HCT116 (cell line): ENCODE measurements at regions not wholly inside any gene's neighbourhood (a gene's known extent, or its start where the extent isn't known, plus 50 kb on each side); places are given as distances from the start of the nearest gene placed in this dataset.

Experiments used
- ATAC-seq: fragments of 200-7000 bp; cut with Tn5 transposase; 2 replicates; pipeline ENCODE4 v1.9.1; 2020; ENCODE audit warnings: mild to moderate bottlenecking, moderate library complexity
- BruUV-seq: library from RNA; stranded (reverse); fragments of 400-500 nt; replicated peaks from 2 replicates; lab custom pipeline; 2021; lab: Mats Ljungman, UMichigan
- CTCF ChIA-PET: fragments of 300-600 bp; sonication (Branson Sonifier 250); formaldehyde crosslinking; loops from one replicate; lab custom pipeline; 2021; ENCODE audit warnings: antibody characterized with exemption; lab: Charles Lee
- POLR2A ChIA-PET: fragments of 300-600, 350-600 bp; sonication (Branson Sonifier 250); formaldehyde crosslinking; loops from one replicate; lab custom pipeline; 2021; ENCODE audit warnings: antibody characterized with exemption; lab: Charles Lee
- RAD21 ChIA-PET, 2 experiments: fragments of 300-600 bp; sonication (Branson Sonifier 250); formaldehyde crosslinking; loops; one replicate each; lab custom pipeline; 2023; ENCODE audit warnings: low total read pairs in 2 of 2; ENCODE audit not compliant: uncharacterized antibody in 2 of 2, unreplicated experiment in 2 of 2, low non-redundant PET in 1 of 2; lab: Charles Lee
- DNase-seq: peaks from one replicate; pipeline ENCODE4 v3.0.0-alpha.2; 2010; ENCODE audit warnings: low read depth, low spot score
- H2AFZ ChIP-seq: fragments of 200-600 bp; shearing (Covaris generic), sonication (generic); 2 replicates; pipeline ENCODE4 v1.6.1; 2017; ENCODE audit warnings: low read depth, mixed run types, mixed read lengths, antibody characterized with exemption, low read length; ENCODE audit not compliant: poor library complexity, severe bottlenecking
- H3K27ac ChIP-seq: 2 replicates; pipeline ENCODE4 v1.5.1; 2012; ENCODE audit warnings: low read depth, low read length
- H3K27me3 ChIP-seq: fragments of 200-600 bp; sonication (generic); 2 replicates; pipeline ENCODE4 v1.6.1; 2016; ENCODE audit warnings: mixed run types, low read length, mixed read lengths; ENCODE audit not compliant: insufficient read depth
- H3K36me3 ChIP-seq, 2 experiments: fragments of 200-500 bp in 1 of 2; fragments of 200-600 bp in 1 of 2; sonication (Bioruptor generic) in 1 of 2; sonication (generic) in 1 of 2; 2 replicates each; pipeline versions ENCODE4 v1.5.1 to v1.6.1; 2014 to 2016; ENCODE audit warnings: low read length in 2 of 2, inconsistent platforms in 1 of 2, mixed read lengths in 1 of 2, mixed run types in 1 of 2; ENCODE audit not compliant: insufficient read depth in 2 of 2, control insufficient read depth in 1 of 2
- H3K4me1 ChIP-seq, 2 experiments: fragments of 200-600 bp in 1 of 2; sonication (generic) in 1 of 2; 2 replicates each; pipeline versions ENCODE4 v1.5.1 to v1.6.1; 2012 to 2017; ENCODE audit warnings: low read length in 2 of 2, inconsistent platforms in 1 of 2, mild to moderate bottlenecking in 1 of 2, mixed read lengths in 1 of 2, mixed run types in 1 of 2, moderate library complexity in 1 of 2; ENCODE audit not compliant: insufficient read depth in 2 of 2, control insufficient read depth in 1 of 2
- H3K4me2 ChIP-seq: fragments of 200-600 bp; sonication (generic); 2 replicates; pipeline ENCODE4 v1.6.1; 2017; ENCODE audit warnings: mixed run types, low read length, mixed read lengths
- H3K4me3 ChIP-seq, 2 experiments: fragments of 200-600 bp in 1 of 2; sonication (generic) in 1 of 2; replicated peaks in 1 of 2; 2 replicates each; pipeline ENCODE4 v1.5.1; 2011 to 2016; ENCODE audit warnings: low read length in 2 of 2, control low read depth in 1 of 2, low read depth in 1 of 2, mild to moderate bottlenecking in 1 of 2, mixed read lengths in 1 of 2, mixed run types in 1 of 2
- H3K79me2 ChIP-seq: fragments of 200-600 bp; sonication (generic); 2 replicates; pipeline ENCODE4 v1.6.1; 2017; ENCODE audit warnings: mild to moderate bottlenecking, mixed run types, low read length, moderate library complexity, mixed read lengths; ENCODE audit not compliant: insufficient read depth
- H3K9ac ChIP-seq: fragments of 200-600 bp; sonication (generic); 2 replicates; pipeline ENCODE4 v1.6.1; 2016; ENCODE audit warnings: low read length, mixed read lengths
- H3K9me2 ChIP-seq: fragments of 200-600 bp; sonication (generic), shearing (Covaris generic); 2 replicates; pipeline ENCODE4 v1.6.1; 2017; ENCODE audit warnings: mixed run types, mild to moderate bottlenecking, moderate library complexity; ENCODE audit not compliant: insufficient read depth
- H3K9me3 ChIP-seq, 2 experiments: fragments of 200-500 bp in 1 of 2; fragments of 200-600 bp in 1 of 2; sonication (Bioruptor generic) in 1 of 2; sonication (generic) in 1 of 2; 2 replicates each; pipeline ENCODE4 v1.6.1; 2014 to 2017; ENCODE audit warnings: low read length in 2 of 2, mixed read lengths in 2 of 2, inconsistent platforms in 1 of 2, low read depth in 1 of 2, mild to moderate bottlenecking in 1 of 2, mixed run types in 1 of 2, moderate library complexity in 1 of 2; ENCODE audit not compliant: control insufficient read depth in 1 of 2, insufficient read depth in 1 of 2
- H4K20me1 ChIP-seq: fragments of 200-600 bp; sonication (generic), shearing (Covaris generic); 2 replicates; pipeline ENCODE4 v1.6.1; 2017; ENCODE audit warnings: mixed run types, mild to moderate bottlenecking, moderate library complexity; ENCODE audit not compliant: insufficient read depth
- CBX3 ChIP-seq: IDR thresholded peaks from 2 replicates; pipeline ENCODE4 v1.6.1; 2012; ENCODE audit warnings: low read depth
- EZH2 ChIP-seq: fragments of 200-600 bp; sonication (generic); IDR thresholded peaks from 2 replicates; pipeline ENCODE4 v1.6.1; 2017; ENCODE audit warnings: antibody characterized with exemption, mixed run types
- EZH2phosphoT487 ChIP-seq: fragments of 200-600 bp; IDR thresholded peaks from 2 replicates; pipeline ENCODE4 v1.6.1; 2018; ENCODE audit warnings: antibody characterized with exemption, borderline replicate concordance
- JUND ChIP-seq: IDR thresholded peaks from 2 replicates; pipeline ENCODE4 v1.6.1; 2012
- SIN3A ChIP-seq: IDR thresholded peaks from 2 replicates; pipeline ENCODE4 v1.6.1; 2012; ENCODE audit warnings: low read depth
- SP1 ChIP-seq: IDR thresholded peaks from 2 replicates; pipeline ENCODE4 v1.6.1; 2012; ENCODE audit warnings: low read depth
- SRF ChIP-seq: IDR thresholded peaks from 2 replicates; pipeline ENCODE4 v1.6.1; 2012; ENCODE audit warnings: low read depth
- TCF7L2 ChIP-seq: IDR thresholded peaks from 2 replicates; pipeline ENCODE4 v1.7.0; 2011; ENCODE audit warnings: borderline replicate concordance, inconsistent platforms; ENCODE audit not compliant: insufficient read depth, insufficient read length; ENCODE audit errors: extremely low read depth
- YY1 ChIP-seq: IDR thresholded peaks from 2 replicates; pipeline ENCODE4 v1.6.1; 2011; ENCODE audit warnings: low read length, low read depth, moderate library complexity, mild to moderate bottlenecking; ENCODE audit not compliant: insufficient replicate concordance; ENCODE audit errors: extremely low read depth
- intact Hi-C: fragments of 100-400 bp; cut with micrococcal nuclease; formaldehyde crosslinking; loops from 2 replicates; pipeline ENCODE4 v1.10.0; 2022
- TF ChIP-seq, protein P1 (sequence below): IDR thresholded peaks from 2 replicates; pipeline ENCODE4 v1.6.1; 2011; ENCODE audit warnings: mild to moderate bottlenecking, low read length, moderate library complexity; ENCODE audit not compliant: insufficient replicate concordance; ENCODE audit errors: extremely low read depth
- TF ChIP-seq, protein P2 (sequence below): IDR thresholded peaks from 2 replicates; pipeline ENCODE4 v1.6.1; 2012
- TF ChIP-seq, protein P3 (sequence below): IDR thresholded peaks from 2 replicates; pipeline ENCODE4 v1.6.1; 2012
- TF ChIP-seq, protein P4 (sequence below): IDR thresholded peaks from 2 replicates; pipeline ENCODE4 v1.6.1; 2012; ENCODE audit warnings: low read depth

DNA sequence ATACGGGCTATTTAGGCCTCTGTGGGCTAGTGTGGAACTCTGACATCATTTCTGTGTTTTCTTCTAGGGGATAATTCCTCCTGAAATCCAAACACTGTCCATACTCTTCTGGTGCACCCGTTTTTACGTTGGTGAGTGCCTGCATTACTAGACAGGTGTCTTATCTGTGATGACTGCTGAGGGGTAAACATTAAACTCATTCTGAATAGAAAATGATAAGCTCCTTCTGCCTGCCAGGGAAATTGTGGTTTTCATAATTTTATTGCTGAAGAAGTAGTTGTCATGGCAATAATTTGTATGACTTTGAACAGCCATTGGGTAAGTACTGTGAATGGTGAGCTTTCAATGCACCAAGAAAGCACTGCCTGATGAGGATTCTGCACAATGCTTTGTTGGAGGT is 705.6 kb downstream of the UTRN start:
- CTCF ChIA-PET, result no interaction called here

More for the DNA sequence above, 705.6 kb downstream of the UTRN start:
- POLR2A ChIA-PET, result no interaction called here
- H4K20me1 ChIP-seq, result no peaks in the 10 kb centered on the region
- TF ChIP-seq SP1 (no peak), JUND (no peak), CBX3 (no peak), SRF (no peak), EZH2 (no peak), YY1 (no peak), TCF7L2 (no peak), EZH2phosphoT487 (no peak), SIN3A (no peak)
- TF ChIP-seq, protein P1, sequence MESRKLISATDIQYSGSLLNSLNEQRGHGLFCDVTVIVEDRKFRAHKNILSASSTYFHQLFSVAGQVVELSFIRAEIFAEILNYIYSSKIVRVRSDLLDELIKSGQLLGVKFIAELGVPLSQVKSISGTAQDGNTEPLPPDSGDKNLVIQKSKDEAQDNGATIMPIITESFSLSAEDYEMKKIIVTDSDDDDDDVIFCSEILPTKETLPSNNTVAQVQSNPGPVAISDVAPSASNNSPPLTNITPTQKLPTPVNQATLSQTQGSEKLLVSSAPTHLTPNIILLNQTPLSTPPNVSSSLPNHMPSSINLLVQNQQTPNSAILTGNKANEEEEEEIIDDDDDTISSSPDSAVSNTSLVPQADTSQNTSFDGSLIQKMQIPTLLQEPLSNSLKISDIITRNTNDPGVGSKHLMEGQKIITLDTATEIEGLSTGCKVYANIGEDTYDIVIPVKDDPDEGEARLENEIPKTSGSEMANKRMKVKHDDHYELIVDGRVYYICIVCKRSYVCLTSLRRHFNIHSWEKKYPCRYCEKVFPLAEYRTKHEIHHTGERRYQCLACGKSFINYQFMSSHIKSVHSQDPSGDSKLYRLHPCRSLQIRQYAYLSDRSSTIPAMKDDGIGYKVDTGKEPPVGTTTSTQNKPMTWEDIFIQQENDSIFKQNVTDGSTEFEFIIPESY, result no peak
- TF ChIP-seq, protein P2, sequence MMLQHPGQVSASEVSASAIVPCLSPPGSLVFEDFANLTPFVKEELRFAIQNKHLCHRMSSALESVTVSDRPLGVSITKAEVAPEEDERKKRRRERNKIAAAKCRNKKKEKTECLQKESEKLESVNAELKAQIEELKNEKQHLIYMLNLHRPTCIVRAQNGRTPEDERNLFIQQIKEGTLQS, result no peak
- TF ChIP-seq, protein P3, sequence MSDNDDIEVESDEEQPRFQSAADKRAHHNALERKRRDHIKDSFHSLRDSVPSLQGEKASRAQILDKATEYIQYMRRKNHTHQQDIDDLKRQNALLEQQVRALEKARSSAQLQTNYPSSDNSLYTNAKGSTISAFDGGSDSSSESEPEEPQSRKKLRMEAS, result no peak
- TF ChIP-seq, protein P4, sequence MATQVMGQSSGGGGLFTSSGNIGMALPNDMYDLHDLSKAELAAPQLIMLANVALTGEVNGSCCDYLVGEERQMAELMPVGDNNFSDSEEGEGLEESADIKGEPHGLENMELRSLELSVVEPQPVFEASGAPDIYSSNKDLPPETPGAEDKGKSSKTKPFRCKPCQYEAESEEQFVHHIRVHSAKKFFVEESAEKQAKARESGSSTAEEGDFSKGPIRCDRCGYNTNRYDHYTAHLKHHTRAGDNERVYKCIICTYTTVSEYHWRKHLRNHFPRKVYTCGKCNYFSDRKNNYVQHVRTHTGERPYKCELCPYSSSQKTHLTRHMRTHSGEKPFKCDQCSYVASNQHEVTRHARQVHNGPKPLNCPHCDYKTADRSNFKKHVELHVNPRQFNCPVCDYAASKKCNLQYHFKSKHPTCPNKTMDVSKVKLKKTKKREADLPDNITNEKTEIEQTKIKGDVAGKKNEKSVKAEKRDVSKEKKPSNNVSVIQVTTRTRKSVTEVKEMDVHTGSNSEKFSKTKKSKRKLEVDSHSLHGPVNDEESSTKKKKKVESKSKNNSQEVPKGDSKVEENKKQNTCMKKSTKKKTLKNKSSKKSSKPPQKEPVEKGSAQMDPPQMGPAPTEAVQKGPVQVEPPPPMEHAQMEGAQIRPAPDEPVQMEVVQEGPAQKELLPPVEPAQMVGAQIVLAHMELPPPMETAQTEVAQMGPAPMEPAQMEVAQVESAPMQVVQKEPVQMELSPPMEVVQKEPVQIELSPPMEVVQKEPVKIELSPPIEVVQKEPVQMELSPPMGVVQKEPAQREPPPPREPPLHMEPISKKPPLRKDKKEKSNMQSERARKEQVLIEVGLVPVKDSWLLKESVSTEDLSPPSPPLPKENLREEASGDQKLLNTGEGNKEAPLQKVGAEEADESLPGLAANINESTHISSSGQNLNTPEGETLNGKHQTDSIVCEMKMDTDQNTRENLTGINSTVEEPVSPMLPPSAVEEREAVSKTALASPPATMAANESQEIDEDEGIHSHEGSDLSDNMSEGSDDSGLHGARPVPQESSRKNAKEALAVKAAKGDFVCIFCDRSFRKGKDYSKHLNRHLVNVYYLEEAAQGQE, result no peak
- TF ChIP-seq, all 23 proteins: peak for 0
- H2AFZ ChIP-seq, result no peak overlapping the region
- H3K4me1 ChIP-seq, result peaks cover 0 to 6% of the 10 kb centered on the region in 2 experiments; a peak in 1 of 4 replicates
- no peak overlapping the region for H3K4me3 ChIP-seq
- no peaks in the 10 kb centered on the region for H3K9me3 ChIP-seq
- no peak overlapping the region for H3K4me2 ChIP-seq
- no peaks in the 10 kb centered on the region for H3K36me3 ChIP-seq
- H3K9ac ChIP-seq, result no peak overlapping the region
- no peak overlapping the region for H3K27ac ChIP-seq
- no peaks in the 10 kb centered on the region for H3K27me3 ChIP-seq
- H3K9me2 ChIP-seq, result no peaks in the 10 kb centered on the region
- no peak for ATAC-seq
- no peaks in the 10 kb centered on the region for H3K79me2 ChIP-seq
- DNase-seq, result no peak
- intact Hi-C loops, result no loop called here
- RAD21 ChIA-PET, result no interaction called here
- BruUV-seq, result no TSS peak
